Activated T-helper 2 cell treated with anti-CD3 and anti-CD28 coated beads, Interferon-gamma antibody, Interleukin-2, Interleukin-4, amounts not matched to agents 10 μg/mL and 5 μg/mL and 100 μg/mL, durations not matched to agents 14 hours and 24 hours and 36 hours (primary cell): ENCODE measurements at regions not wholly inside any gene's neighbourhood (a gene's known extent, or its start where the extent isn't known, plus 50 kb on each side); places are given as distances from the start of the nearest gene placed in this dataset.

Experiments
- DNase-seq: peaks from one replicate; pipeline ENCODE4 v3.0.0; 2021; ENCODE audit warnings: low spot score
- H3K27ac Mint-ChIP-seq: one replicate; pipeline ENCODE4 v1.8.0; 2021; ENCODE audit warnings: mixed read lengths
- H3K27me3 Mint-ChIP-seq: one replicate; pipeline ENCODE4 v1.8.0; 2021; ENCODE audit warnings: low read depth, mixed read lengths
- H3K36me3 Mint-ChIP-seq: one replicate; pipeline ENCODE4 v1.8.0; 2021; ENCODE audit warnings: low read depth, mixed read lengths
- H3K4me1 Mint-ChIP-seq: one replicate; pipeline ENCODE4 v1.8.0; 2021; ENCODE audit warnings: low read depth, mixed read lengths
- H3K4me3 Mint-ChIP-seq: one replicate; pipeline ENCODE4 v1.8.0; 2021; ENCODE audit warnings: low read depth, mild to moderate bottlenecking, moderate library complexity, mixed read lengths
- H3K9me3 Mint-ChIP-seq: one replicate; pipeline ENCODE4 v1.8.0; 2021; ENCODE audit warnings: mixed read lengths
- intact Hi-C: fragments of 100-400 bp; cut with micrococcal nuclease; formaldehyde crosslinking; loops from one replicate; pipeline ENCODE4 v1.15.1; 2023

DNA sequence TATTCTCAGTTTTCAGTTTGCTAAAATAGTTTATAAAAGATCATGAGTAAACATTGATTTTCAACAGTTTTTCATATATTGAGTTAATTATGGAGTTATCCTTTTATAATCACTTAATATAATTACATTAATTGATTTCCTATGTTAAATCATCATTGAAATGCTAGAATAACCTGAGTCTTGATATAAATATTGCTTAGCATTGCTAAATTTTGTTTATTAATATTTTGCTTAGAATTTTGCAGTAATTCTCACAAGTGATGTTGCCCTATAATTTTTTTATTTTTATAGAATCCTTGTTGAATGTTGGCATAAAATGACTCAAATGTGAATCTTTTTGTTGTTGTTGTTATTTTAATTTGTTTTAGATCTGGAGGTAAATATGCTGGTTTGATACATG lies 654.2 kb downstream of the OTOL1 start:
- H3K4me3 Mint-ChIP-seq = no peak overlapping the region
- H3K27me3 Mint-ChIP-seq = no peaks in the 10 kb centered on the region
- no peaks in the 10 kb centered on the region for H3K9me3 Mint-ChIP-seq
- H3K27ac Mint-ChIP-seq = no peak overlapping the region
- H3K4me1 Mint-ChIP-seq = no peaks in the 10 kb centered on the region
- intact Hi-C loops = no loop called here
- no peak for DNase-seq
- H3K36me3 Mint-ChIP-seq = no peaks in the 10 kb centered on the region

DNA sequence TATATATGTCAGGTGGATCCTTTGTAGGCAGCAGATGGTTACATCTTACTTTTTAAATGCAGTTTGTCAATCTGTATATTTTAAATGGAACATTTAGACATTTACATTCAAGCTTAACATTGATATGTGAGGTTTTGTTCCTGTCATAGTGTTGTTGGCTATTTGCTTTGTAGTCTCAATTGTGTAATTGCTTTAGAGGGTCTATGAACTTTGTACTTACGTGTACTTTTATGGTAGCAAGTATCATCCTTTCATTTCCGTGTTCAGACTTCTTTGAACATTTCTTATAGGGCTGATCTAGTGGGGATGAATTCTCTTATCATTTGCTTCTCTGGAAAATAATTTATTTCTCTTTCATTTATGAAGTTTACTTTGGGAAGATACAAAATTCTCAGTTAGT lies 656.0 kb downstream of the OTOL1 start:
- no peaks in the 10 kb centered on the region for H3K27me3 Mint-ChIP-seq
- H3K36me3 Mint-ChIP-seq = no peaks in the 10 kb centered on the region
- no peak for DNase-seq
- H3K9me3 Mint-ChIP-seq = no peaks in the 10 kb centered on the region
- no peaks in the 10 kb centered on the region for H3K4me1 Mint-ChIP-seq
- intact Hi-C loops = no loop called here
- H3K27ac Mint-ChIP-seq = no peak overlapping the region
- no peak overlapping the region for H3K4me3 Mint-ChIP-seq

GRCh38 chr3:162161595-162161994 lies 665.0 kb downstream of the OTOL1 start:
- no peak overlapping the region for H3K27ac Mint-ChIP-seq

DNA sequence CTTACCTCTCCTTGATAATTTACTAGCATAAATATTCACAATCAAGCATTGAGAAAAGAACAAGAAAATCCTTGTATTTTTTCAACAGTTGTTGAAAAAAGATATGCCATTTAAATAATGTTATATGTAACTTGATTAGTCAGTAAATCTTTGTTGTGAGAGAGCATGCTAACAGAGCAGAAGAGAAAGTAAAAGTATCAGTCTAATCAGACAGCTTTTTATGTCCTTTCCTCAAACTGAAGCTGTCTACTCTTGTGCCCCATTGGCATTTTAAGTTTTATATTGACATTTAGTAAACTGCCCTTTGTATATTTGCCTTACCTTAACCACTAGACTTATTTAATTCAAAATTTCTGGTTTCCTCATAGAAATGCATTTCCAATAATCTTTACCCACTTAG lies 668.7 kb downstream of the OTOL1 start:
- no peaks in the 10 kb centered on the region for H3K9me3 Mint-ChIP-seq
- H3K27ac Mint-ChIP-seq = no peak overlapping the region
- no peak for DNase-seq
- no peak overlapping the region for H3K4me3 Mint-ChIP-seq
- intact Hi-C loops = no loop called here
- no peaks in the 10 kb centered on the region for H3K27me3 Mint-ChIP-seq
- no peaks in the 10 kb centered on the region for H3K4me1 Mint-ChIP-seq
- H3K36me3 Mint-ChIP-seq = no peaks in the 10 kb centered on the region

More at GRCh38 chr3:162161595-162161994, 665.0 kb downstream of the OTOL1 start:
- no peak for DNase-seq
- Mint-ChIP-seq H3K4me1 (no peaks in the 10 kb centered on the region), H3K27me3 (no peaks in the 10 kb centered on the region), H3K9me3 (peaks cover 8% of the 10 kb centered on the region), H3K4me3 (no peak overlapping the region), H3K36me3 (no peaks in the 10 kb centered on the region)
- intact Hi-C loops = no loop called here

DNA sequence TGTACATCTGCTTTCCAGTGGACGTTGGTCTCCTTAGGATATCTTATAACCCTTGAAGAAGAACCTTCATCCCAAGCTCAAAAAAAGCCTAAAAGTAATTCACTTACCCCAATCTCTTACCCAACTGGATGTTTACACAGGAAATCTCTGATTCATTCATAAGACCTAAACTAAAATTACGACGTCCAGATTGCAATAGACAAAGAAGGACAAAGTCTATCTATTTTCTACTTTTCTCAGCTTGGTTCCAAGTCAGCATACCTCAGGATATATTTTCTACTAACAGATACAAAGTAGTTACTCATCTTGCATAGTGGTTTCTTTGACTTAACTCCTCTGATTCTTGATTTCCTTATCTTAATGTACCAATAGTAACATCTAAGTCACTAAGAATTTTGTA lies 669.9 kb downstream of the OTOL1 start:
- no peak overlapping the region for H3K27ac Mint-ChIP-seq
- no peaks in the 10 kb centered on the region for H3K36me3 Mint-ChIP-seq
- intact Hi-C loops = no loop called here
- H3K27me3 Mint-ChIP-seq = no peaks in the 10 kb centered on the region
- H3K4me1 Mint-ChIP-seq = no peaks in the 10 kb centered on the region
- no peak overlapping the region for H3K4me3 Mint-ChIP-seq
- DNase-seq = no peak
- H3K9me3 Mint-ChIP-seq = no peaks in the 10 kb centered on the region

DNA sequence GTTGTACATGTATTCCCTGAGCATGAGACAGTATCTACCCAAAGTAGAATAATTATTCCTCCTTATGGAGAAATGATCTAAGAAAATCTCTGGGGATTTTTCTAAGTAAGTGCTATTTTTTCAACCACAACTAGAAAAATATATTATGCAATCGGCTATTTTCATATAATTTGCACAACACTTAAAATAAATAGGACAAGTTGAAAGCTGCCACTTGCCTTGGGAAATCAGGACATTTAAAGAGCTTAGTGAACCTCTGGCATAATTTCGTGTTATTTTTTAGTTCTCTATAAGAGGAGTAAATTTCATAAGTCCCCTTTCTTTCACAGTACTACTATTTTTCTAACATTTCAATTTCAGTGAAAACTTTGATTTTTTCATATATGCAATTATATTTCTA lies 672.1 kb downstream of the OTOL1 start:
- Mint-ChIP-seq H3K4me3 (no peak overlapping the region), H3K27ac (no peak overlapping the region), H3K9me3 (no peaks in the 10 kb centered on the region), H3K4me1 (no peaks in the 10 kb centered on the region), H3K36me3 (no peaks in the 10 kb centered on the region), H3K27me3 (no peaks in the 10 kb centered on the region)
- intact Hi-C loops = no loop called here
- no peak for DNase-seq

DNA sequence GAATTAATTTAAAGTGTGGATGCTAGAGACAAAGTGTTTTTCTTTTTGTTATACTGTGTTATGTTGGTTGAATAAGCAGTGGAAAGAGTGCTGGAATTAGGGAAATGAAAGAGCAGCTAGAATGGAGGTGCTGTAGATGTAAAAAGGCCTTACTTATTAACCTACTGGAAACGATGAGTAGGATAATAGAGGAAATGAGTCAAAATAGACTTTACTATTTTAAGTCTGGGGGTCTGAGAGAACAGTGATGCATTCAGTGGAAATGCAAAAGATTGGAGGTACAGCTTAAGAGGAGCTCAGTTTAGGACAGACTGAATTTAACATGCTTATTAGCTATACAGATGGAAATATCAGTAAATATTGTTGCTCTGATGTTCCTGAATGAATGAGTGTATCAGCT lies 674.0 kb downstream of the OTOL1 start:
- no peak overlapping the region for H3K4me3 Mint-ChIP-seq
- no peak overlapping the region for H3K27ac Mint-ChIP-seq
- no peaks in the 10 kb centered on the region for H3K27me3 Mint-ChIP-seq
- H3K4me1 Mint-ChIP-seq = no peaks in the 10 kb centered on the region
- no peak for DNase-seq
- no peaks in the 10 kb centered on the region for H3K9me3 Mint-ChIP-seq
- no peaks in the 10 kb centered on the region for H3K36me3 Mint-ChIP-seq
- intact Hi-C loops = no loop called here

- Mint-ChIP-seq H3K9me3 (no peaks in the 10 kb centered on the region), H3K36me3 (no peaks in the 10 kb centered on the region), H3K4me1 (no peaks in the 10 kb centered on the region), H3K4me3 (no peak overlapping the region), H3K27ac (no peak overlapping the region), H3K27me3 (no peaks in the 10 kb centered on the region)
- no peak for DNase-seq
- intact Hi-C loops = no loop called here
Measured at GRCh38 chr3:162171970-162172369, 675.4 kb downstream of the OTOL1 start.

DNA sequence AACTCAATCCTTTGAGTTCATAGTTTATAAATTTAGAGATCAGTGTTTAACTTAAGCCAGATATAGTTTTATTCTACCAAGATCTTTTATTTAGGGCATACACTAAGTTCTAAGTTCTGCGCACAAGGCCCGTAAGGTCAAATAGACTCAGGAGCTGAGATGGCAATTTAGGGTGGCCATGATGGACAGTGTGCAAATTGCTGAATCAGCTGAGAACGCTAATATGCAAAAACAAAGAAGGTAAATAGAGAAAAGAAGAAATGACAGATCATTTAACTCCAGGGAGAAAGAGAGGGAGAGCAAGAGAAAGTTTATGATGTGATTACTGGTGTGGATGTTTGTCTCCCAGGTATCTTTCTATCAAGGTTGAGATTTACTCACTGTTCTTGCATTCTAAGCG lies 678.5 kb downstream of the OTOL1 start:
- no peaks in the 10 kb centered on the region for H3K9me3 Mint-ChIP-seq
- H3K27ac Mint-ChIP-seq = no peak overlapping the region
- intact Hi-C loops = no loop called here
- no peak for DNase-seq
- no peak overlapping the region for H3K4me3 Mint-ChIP-seq
- no peaks in the 10 kb centered on the region for H3K4me1 Mint-ChIP-seq
- no peaks in the 10 kb centered on the region for H3K27me3 Mint-ChIP-seq
- H3K36me3 Mint-ChIP-seq = no peaks in the 10 kb centered on the region

DNA sequence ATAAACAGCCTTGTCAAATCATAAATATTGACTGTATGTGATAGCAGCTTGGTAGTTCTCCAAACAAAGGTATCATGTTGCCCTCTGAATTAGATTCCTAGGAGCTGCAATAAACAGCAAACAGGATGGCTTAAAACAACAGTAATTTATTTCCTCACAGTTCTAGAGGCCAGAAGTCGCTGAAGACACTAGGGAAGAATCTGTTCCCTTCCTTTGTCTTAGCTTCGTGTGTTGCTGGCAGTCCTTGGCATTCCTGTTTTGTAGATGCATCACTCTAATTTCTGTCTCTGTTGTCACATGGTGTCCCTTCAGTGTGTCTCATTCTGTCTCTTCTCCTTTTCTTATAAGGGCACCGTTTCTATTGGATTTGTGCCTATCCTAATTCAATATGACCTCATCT lies 679.3 kb downstream of the OTOL1 start:
- Mint-ChIP-seq H3K4me1 (no peaks in the 10 kb centered on the region), H3K36me3 (no peaks in the 10 kb centered on the region)

GRCh38 chr3:162183440-162183839 lies 686.8 kb downstream of the OTOL1 start:
- Mint-ChIP-seq H3K9me3 (peaks cover 11% of the 10 kb centered on the region), H3K36me3 (no peaks in the 10 kb centered on the region), H3K27me3 (no peaks in the 10 kb centered on the region), H3K4me1 (no peaks in the 10 kb centered on the region), H3K27ac (no peak overlapping the region), H3K4me3 (no peak overlapping the region)
- intact Hi-C loops = no loop called here
- no peak for DNase-seq

More for the DNA sequence above, 679.3 kb downstream of the OTOL1 start:
- no peak overlapping the region for H3K27ac Mint-ChIP-seq
- no peak for DNase-seq
- H3K9me3 Mint-ChIP-seq = no peaks in the 10 kb centered on the region
- intact Hi-C loops = no loop called here
- no peaks in the 10 kb centered on the region for H3K27me3 Mint-ChIP-seq
- H3K4me3 Mint-ChIP-seq = no peak overlapping the region

DNA sequence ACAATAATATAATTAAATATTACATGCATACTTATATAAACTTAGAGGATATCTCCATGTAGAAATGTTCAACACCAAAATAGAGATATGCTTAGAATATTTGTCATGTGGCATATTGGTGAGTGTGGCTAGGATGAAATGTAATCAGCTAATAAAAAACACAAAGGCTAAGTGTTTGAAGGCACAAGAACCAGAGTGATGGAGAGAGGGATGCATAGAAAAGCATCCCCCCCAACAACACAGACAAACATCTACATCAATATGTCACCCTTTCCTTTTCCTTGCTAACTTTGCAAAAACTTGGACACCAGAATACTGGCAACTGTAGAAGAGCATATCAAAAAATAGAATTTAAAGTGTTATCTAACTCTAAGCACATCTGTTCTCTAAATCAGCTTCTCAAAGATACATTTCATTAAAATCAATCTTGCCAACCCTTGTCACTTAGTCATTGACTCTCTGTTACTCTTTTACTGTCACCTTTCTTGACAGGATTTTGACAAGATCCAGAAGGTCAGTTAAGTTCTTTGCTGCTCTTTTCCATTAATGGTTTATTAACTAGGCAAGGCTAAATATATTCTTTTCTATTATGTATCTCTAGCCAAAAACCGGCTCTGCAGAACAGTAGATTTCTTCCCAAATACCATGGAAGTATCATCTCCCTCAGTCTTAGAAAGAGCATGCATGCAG lies 695.9 kb downstream of the OTOL1 start:
- Mint-ChIP-seq H3K27ac (no peak overlapping the region), H3K9me3 (peaks cover 7% of the 10 kb centered on the region), H3K36me3 (no peaks in the 10 kb centered on the region), H3K4me1 (no peaks in the 10 kb centered on the region), H3K4me3 (no peak overlapping the region), H3K27me3 (no peaks in the 10 kb centered on the region)
- DNase-seq = no peak
- intact Hi-C loops = loop anchor here (5.0 kb wide), 1 partner anchor 340 kb away; no protein-coding TSS in a partner anchor

DNA sequence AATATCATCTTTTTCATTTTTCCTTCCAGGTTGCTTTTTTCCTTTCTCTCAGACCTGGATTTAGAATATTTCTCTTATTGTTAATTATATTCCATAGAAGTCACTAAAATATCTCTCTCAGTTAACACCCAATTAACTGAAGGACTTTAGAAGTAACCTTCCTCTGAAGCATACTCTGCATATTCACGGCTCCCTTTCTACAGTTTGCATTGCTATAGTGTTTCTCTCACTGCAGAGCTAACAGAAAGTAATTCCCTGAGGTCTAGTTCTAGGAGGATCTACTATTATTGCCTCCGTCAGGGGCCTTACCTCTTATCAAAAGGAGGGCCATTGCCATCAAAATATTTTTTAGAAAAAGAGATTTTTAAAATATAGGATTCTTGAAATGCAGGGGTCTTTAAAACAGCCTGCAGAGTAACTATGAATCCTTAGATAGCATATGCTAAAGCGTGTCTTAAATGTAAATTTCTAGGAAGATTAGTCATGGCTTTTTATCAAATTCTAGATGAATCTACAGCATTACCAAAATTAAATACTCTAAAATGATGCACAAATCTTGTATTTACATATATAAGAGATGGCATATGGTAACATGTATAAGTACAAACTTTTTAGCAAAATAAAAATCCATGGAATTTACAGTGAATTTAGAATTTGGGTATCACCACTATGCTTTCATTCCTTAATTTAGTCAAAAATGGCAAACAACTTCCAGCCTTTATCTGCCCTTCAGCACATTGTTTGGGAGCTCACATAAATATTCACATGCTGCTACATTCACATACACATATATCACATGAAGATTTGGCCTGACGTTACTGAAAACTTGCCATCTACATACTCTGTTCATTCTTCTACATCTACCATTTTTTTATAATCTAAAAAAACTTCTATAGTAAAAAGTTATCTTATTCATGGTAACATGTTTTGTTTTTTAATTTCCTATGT lies 696.8 kb downstream of the OTOL1 start:
- no peaks in the 10 kb centered on the region for H3K4me1 Mint-ChIP-seq
- H3K4me3 Mint-ChIP-seq = no peak overlapping the region
- intact Hi-C loops = loop anchor here (5.0 kb wide), 1 partner anchor 341 kb away; no protein-coding TSS in a partner anchor
- H3K36me3 Mint-ChIP-seq = no peaks in the 10 kb centered on the region
- peaks cover 7% of the 10 kb centered on the region for H3K9me3 Mint-ChIP-seq
- DNase-seq = no peak
- H3K27ac Mint-ChIP-seq = no peak overlapping the region
- H3K27me3 Mint-ChIP-seq = no peaks in the 10 kb centered on the region
